Vagina (tissue), 2 donors: ENCODE measurements at regions not wholly inside any gene's neighbourhood (a gene's known extent, or its start where the extent isn't known, plus 50 kb on each side); places are given as distances from the start of the nearest gene placed in this dataset.
"Not testable (repeated sequence)": the region's sequence is repeated elsewhere in the genome, so short reads cannot be mapped to it uniquely, and the experiment has no call there.

Source experiments
- CTCF ChIP-seq, 3 experiments: fragments of 450-650 bp in 2 of 3; fragments of 200-600 bp in 1 of 3; sonication (generic) in 1 of 3; IDR thresholded peaks; one replicate each; pipeline ENCODE4 v1.5.1; 2017 to 2019; ENCODE audit warnings: antibody characterized with exemption in 3 of 3, mild to moderate bottlenecking in 2 of 3, moderate library complexity in 2 of 3
- POLR2A ChIP-seq, 2 donors: fragments of 450-650 bp; IDR thresholded peaks; one replicate each; pipeline ENCODE4 v1.6.1; 2017; ENCODE audit warnings: antibody characterized with exemption in 2 of 2, mild to moderate bottlenecking in 2 of 2, moderate library complexity in 2 of 2
- POLR2AphosphoS5 ChIP-seq, 2 donors: sonication (generic); formaldehyde crosslinking; IDR thresholded peaks; one replicate each; pipeline ENCODE4 v1.9.0; 2017; ENCODE audit warnings: antibody characterized with exemption in 2 of 2, mild to moderate bottlenecking in 2 of 2, low read depth in 1 of 2; ENCODE audit not compliant: insufficient read depth in 1 of 2

GRCh38 chr16:32474365-32474764 lies 201.6 kb downstream of the TP53TG3 start:
- not testable (repeated sequence) for TF ChIP-seq CTCF (IDR thresholded peaks at IDR 0.05); POLR2A (IDR thresholded peaks at IDR 0.05); POLR2AphosphoS5 (IDR thresholded peaks at IDR 0.05; ENCODE audit: insufficient read depth in 1 of 2, low read depth in 1 of 2)
